ENCODE measurements at regions not wholly inside any gene's neighbourhood (a gene's known extent, or its start where the extent isn't known, plus 50 kb on each side); places are given as distances from the start of the nearest gene placed in this dataset.

DNA sequence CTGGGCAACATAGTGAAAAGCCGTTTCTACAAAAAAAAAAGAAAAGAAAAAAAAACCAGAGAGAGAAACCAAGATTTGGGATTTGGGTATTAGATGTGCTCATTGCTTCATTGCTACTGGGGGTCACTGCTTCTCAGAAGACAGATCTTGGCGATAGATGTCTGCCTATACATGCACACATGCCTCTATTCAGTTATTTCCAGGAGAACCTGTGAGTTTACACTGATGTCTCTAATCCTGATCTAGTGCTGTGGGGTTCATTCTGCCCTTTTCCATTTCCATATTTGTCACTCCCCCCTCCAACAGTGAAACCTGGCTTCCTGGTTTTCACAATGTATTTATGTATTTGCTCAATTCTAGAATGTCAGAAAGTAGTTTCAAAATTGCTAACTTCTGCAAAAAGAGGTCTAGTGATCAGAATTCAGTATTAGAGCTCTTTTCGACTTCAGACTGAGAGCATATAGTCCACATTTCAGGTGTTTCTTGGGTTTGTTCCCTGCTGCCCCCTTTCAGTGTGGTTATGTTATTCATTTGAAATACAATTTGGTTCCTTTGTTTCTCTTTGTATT is 111.0 kb downstream of the SLC25A47 start:
- TF ChIP-seq, protein P1, sequence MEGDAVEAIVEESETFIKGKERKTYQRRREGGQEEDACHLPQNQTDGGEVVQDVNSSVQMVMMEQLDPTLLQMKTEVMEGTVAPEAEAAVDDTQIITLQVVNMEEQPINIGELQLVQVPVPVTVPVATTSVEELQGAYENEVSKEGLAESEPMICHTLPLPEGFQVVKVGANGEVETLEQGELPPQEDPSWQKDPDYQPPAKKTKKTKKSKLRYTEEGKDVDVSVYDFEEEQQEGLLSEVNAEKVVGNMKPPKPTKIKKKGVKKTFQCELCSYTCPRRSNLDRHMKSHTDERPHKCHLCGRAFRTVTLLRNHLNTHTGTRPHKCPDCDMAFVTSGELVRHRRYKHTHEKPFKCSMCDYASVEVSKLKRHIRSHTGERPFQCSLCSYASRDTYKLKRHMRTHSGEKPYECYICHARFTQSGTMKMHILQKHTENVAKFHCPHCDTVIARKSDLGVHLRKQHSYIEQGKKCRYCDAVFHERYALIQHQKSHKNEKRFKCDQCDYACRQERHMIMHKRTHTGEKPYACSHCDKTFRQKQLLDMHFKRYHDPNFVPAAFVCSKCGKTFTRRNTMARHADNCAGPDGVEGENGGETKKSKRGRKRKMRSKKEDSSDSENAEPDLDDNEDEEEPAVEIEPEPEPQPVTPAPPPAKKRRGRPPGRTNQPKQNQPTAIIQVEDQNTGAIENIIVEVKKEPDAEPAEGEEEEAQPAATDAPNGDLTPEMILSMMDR (IDR thresholded peaks at IDR 0.05), result no peak
- no peak for TF ChIP-seq EP300 (IDR thresholded peaks at IDR 0.05)

All from tibial nerve (tissue), 4 donors.